GM18870 (cell line): ENCODE measurements at regions not wholly inside any gene's neighbourhood (a gene's known extent, or its start where the extent isn't known, plus 50 kb on each side); places are given as distances from the start of the nearest gene placed in this dataset.

Source experiments
- ATAC-seq: cut with Tn5 transposase; IDR thresholded peaks from one replicate; pipeline ENCODE4 v1.9.1; 2021; ENCODE audit warnings: moderate library complexity; ENCODE audit not compliant: unreplicated experiment

GRCh38 chr1:60160141-60160540 is 86.6 kb upstream of the C1orf87 start:
- no peak for ATAC-seq

- ATAC-seq = no peak
These were observed 82.8 kb upstream of the C1orf87 start for GRCh38 chr1:60156371-60156770.

- no peak for ATAC-seq
These were observed 80.4 kb upstream of the C1orf87 start for GRCh38 chr1:60153961-60154360.

- ATAC-seq = no peak
These were observed 79.3 kb upstream of the C1orf87 start for GRCh38 chr1:60152891-60153290.

- no peak for ATAC-seq
These were observed 77.7 kb upstream of the C1orf87 start for GRCh38 chr1:60151311-60151710.

- ATAC-seq = no peak
These were observed 75.7 kb upstream of the C1orf87 start for GRCh38 chr1:60149251-60149650.

GRCh38 chr1:60146884-60147283 is 73.3 kb upstream of the C1orf87 start:
- ATAC-seq = no peak

GRCh38 chr1:60145771-60146170 is 72.2 kb upstream of the C1orf87 start:
- no peak for ATAC-seq

GRCh38 chr1:60141743-60142142 is 68.2 kb upstream of the C1orf87 start:
- no peak for ATAC-seq

GRCh38 chr1:60141276-60141675 is 67.7 kb upstream of the C1orf87 start:
- ATAC-seq = no peak

GRCh38 chr1:60137406-60137805 is 63.8 kb upstream of the C1orf87 start:
- ATAC-seq = no peak

- no peak for ATAC-seq
These were observed 62.8 kb upstream of the C1orf87 start for GRCh38 chr1:60136395-60136794.

GRCh38 chr1:60134716-60135115 is 61.1 kb upstream of the C1orf87 start:
- no peak for ATAC-seq

GRCh38 chr1:60133848-60134247 is 60.3 kb upstream of the C1orf87 start:
- ATAC-seq = no peak

GRCh38 chr1:60133000-60133673 is 59.6 kb upstream of the C1orf87 start:
- no peak for ATAC-seq

- ATAC-seq = no peak
These were observed 58.5 kb upstream of the C1orf87 start for GRCh38 chr1:60132108-60132507.

GRCh38 chr1:60130703-60131102 is 57.1 kb upstream of the C1orf87 start:
- no peak for ATAC-seq

- no peak for ATAC-seq
These were observed 56.3 kb upstream of the C1orf87 start for GRCh38 chr1:60129911-60130310.

GRCh38 chr1:60126723-60127122 is 53.2 kb upstream of the C1orf87 start:
- ATAC-seq = no peak
